ENCODE measurements at regions not wholly inside any gene's neighbourhood (a gene's known extent, or its start where the extent isn't known, plus 50 kb on each side); places are given as distances from the start of the nearest gene placed in this dataset.

DNA sequence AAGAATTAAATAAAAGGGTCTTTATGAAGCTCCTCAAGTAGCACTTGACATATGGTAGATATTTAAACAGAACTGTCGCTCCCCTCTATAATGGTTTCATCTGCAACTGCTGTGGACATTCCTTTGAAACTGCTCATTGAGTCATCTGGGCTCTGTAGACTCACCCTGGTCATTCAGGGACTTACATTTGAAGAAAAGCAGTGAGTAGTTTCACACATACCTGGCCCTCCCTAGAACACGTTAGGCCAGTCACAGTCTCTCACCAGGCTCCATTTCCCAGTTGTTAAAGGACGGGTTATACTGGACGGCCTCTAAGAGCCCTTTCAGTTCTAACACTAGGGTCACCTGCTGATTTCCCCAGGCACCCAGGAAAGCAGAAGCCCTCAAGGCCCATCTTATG, 217.0 kb downstream of the BCL11B start:
- in situ Hi-C loops (cut with MboI; ENCODE audit: low sequenced_read_pairs, unreplicated experiment), result no loop called here
- TF ChIP-seq CTCF (IDR thresholded peaks at IDR 0.05; ENCODE audit: borderline replicate concordance, control extremely low read depth, extremely low read depth, insufficient read depth, missing control alignments), result no peak
- no peak for DNase-seq (ENCODE audit: low spot score)

DNA sequence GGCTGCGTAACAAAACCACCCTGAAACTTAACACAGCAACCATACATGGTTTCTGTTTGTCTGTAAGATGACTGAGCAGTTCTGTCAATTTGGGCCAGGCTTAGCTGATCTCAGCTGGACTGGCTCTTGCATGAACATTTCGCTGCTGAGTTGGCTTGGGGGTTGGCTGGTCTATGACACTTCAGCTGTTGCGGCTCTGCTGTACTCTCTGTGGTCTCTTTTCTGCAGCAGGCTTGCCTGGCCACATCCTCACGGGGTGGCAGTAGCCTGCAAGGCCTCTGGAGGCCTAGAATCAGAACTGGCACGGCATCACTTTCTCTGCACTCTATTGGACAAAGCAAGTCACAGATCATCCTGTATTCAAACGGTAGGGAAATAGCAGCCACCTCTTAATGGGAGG, 216.2 kb downstream of the BCL11B start:
- no peak for DNase-seq (ENCODE audit: low spot score)
- TF ChIP-seq CTCF (IDR thresholded peaks at IDR 0.05; ENCODE audit: borderline replicate concordance, control extremely low read depth, extremely low read depth, insufficient read depth, missing control alignments), result no peak
- in situ Hi-C loops (cut with MboI; ENCODE audit: low sequenced_read_pairs, unreplicated experiment), result no loop called here

- DNase-seq (ENCODE audit: low spot score), result no peak
- TF ChIP-seq CTCF (IDR thresholded peaks at IDR 0.05; ENCODE audit: borderline replicate concordance, control extremely low read depth, extremely low read depth, insufficient read depth, missing control alignments), result no peak
- in situ Hi-C loops (cut with MboI; ENCODE audit: low sequenced_read_pairs, unreplicated experiment), result no loop called here
These were observed 214.4 kb downstream of the BCL11B start for GRCh38 chr14:99057576-99058083.

GRCh38 chr14:99058542-99058941, 213.5 kb downstream of the BCL11B start:
- in situ Hi-C loops (cut with MboI; ENCODE audit: low sequenced_read_pairs, unreplicated experiment), result no loop called here
- DNase-seq (ENCODE audit: low spot score), result no peak
- no peak for TF ChIP-seq CTCF (IDR thresholded peaks at IDR 0.05; ENCODE audit: borderline replicate concordance, control extremely low read depth, extremely low read depth, insufficient read depth, missing control alignments)

DNA sequence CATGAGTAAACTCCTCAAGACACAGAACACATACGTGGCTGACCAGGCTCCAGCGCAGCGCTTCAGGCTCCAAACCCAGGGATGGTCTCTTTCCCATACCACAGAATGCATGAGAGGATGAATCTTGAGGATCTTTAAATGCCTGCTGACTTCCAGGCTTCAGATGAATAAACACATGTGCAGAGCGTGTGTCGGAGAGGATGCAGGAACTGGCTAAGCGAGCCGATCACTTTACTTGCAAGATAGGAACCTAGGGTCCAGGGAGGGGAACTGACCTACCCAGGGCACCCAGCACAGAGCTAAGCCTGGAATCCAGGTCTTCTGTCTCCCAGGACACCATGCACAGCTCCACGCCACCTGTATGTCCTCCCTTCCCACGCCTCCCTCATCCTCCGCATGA, 209.8 kb downstream of the BCL11B start:
- no peak for TF ChIP-seq CTCF (IDR thresholded peaks at IDR 0.05; ENCODE audit: borderline replicate concordance, control extremely low read depth, extremely low read depth, insufficient read depth, missing control alignments)
- no peak for DNase-seq (ENCODE audit: low spot score)
- in situ Hi-C loops (cut with MboI; ENCODE audit: low sequenced_read_pairs, unreplicated experiment), result no loop called here

DNA sequence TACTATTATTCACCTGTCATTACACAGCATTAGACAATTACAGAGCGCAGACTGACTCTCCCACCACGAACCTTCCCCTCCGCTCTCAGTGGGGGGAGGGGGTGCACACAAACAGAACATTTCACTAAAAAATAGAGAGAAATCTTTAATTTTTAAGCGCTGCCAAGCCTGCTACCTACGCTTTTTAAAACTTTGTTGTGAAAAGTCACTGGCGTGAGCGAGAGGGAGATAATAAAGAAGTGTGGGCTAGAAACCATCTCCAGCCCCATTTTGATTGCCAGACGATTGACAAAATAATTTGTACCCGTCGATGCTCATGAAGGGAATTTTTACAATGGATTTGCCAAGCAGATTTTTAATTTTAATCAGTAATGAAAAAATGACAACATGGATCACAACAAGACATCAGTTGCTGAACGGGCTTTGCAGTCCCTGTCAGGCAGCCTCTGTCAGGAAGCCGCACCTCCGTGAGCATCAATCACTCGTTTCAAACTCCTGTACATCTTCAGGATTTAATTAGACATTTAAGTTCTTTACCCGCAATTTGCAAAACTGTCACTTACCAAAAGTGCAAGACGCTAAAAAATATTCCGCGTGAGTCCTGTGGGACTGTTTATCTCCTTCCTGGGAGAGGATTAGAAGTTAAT, 209.1 kb downstream of the BCL11B start:
- DNase-seq (ENCODE audit: low spot score), result no peak
- in situ Hi-C loops (cut with MboI; ENCODE audit: low sequenced_read_pairs, unreplicated experiment), result no loop called here
- no peak for TF ChIP-seq CTCF (IDR thresholded peaks at IDR 0.05; ENCODE audit: borderline replicate concordance, control extremely low read depth, extremely low read depth, insufficient read depth, missing control alignments)
